Keratinocyte (primary cell): ENCODE measurements at regions not wholly inside any gene's neighbourhood (a gene's known extent, or its start where the extent isn't known, plus 50 kb on each side); places are given as distances from the start of the nearest gene placed in this dataset.

Source experiments
- DNase-seq: peaks from one replicate; pipeline ENCODE4 v3.0.0-alpha.2; 2011; ENCODE audit warnings: low read depth, missing footprints, low spot score
- FAIRE-seq: peaks from 2 replicates; lab custom pipeline; 2011; peaks lifted over from hg19 to GRCh38; lab: Jason Lieb, UNC
- H2AFZ ChIP-seq: 2 replicates; pipeline ENCODE4 v1.6.0; 2012; ENCODE audit warnings: low read length, control low read depth, inconsistent platforms; ENCODE audit not compliant: control insufficient read depth
- H3K27ac ChIP-seq: 2 replicates; pipeline ENCODE4 v1.5.1; 2011; ENCODE audit warnings: low read length; ENCODE audit not compliant: control insufficient read depth, insufficient read depth
- H3K27me3 ChIP-seq: 3 replicates; pipeline ENCODE4 v1.6.0; 2011; ENCODE audit warnings: low read length; ENCODE audit not compliant: control insufficient read depth, insufficient read depth; ENCODE audit errors: extremely low read depth
- H3K36me3 ChIP-seq, 2 experiments: 2 replicates in 1 of 2; 3 replicates in 1 of 2; pipeline ENCODE4 v1.5.1; 2011; ENCODE audit warnings: low read length in 2 of 2, mild to moderate bottlenecking in 1 of 2; ENCODE audit not compliant: control insufficient read depth in 2 of 2, insufficient read depth in 2 of 2; ENCODE audit errors: extremely low read depth in 1 of 2
- H3K4me1 ChIP-seq: 3 replicates; pipeline ENCODE4 v1.5.1; 2011; ENCODE audit warnings: low read length; ENCODE audit not compliant: control insufficient read depth, insufficient read depth; ENCODE audit errors: extremely low read depth
- H3K4me2 ChIP-seq: 3 replicates; pipeline ENCODE4 v1.6.0; 2011; ENCODE audit warnings: low read depth, low read length; ENCODE audit not compliant: control insufficient read depth, insufficient read depth; ENCODE audit errors: extremely low read depth
- H3K4me3 ChIP-seq, 3 experiments: fragments of 200-600 bp in 1 of 3; sonication (generic) in 1 of 3; 2 replicates in 2 of 3; 3 replicates in 1 of 3; pipeline ENCODE4 v1.5.1; 2011 to 2016; ENCODE audit warnings: low read length in 3 of 3, mild to moderate bottlenecking in 3 of 3, control low read depth in 2 of 3, inconsistent platforms in 1 of 3, low read depth in 1 of 3, mixed read lengths in 1 of 3, mixed run types in 1 of 3, moderate library complexity in 1 of 3; ENCODE audit not compliant: control insufficient read depth in 2 of 3, insufficient read depth in 2 of 3; ENCODE audit errors: extremely low read depth in 1 of 3
- H3K79me2 ChIP-seq: 2 replicates; pipeline ENCODE4 v1.6.0; 2012; ENCODE audit warnings: low read length; ENCODE audit not compliant: control insufficient read depth, insufficient read depth
- H3K9ac ChIP-seq: 3 replicates; pipeline ENCODE4 v1.6.0; 2011; ENCODE audit warnings: low read length; ENCODE audit not compliant: control insufficient read depth, insufficient read depth; ENCODE audit errors: extremely low read depth
- H3K9me1 ChIP-seq: 3 replicates; pipeline ENCODE4 v1.6.0; 2011; ENCODE audit warnings: low read length; ENCODE audit not compliant: control insufficient read depth, insufficient read depth; ENCODE audit errors: extremely low read depth
- H3K9me3 ChIP-seq: 2 replicates; pipeline ENCODE4 v1.5.1; 2012; ENCODE audit warnings: low read depth, low read length; ENCODE audit not compliant: control insufficient read depth
- H4K20me1 ChIP-seq: 3 replicates; pipeline ENCODE4 v1.6.0; 2011; ENCODE audit warnings: low read length; ENCODE audit not compliant: control insufficient read depth, insufficient read depth; ENCODE audit errors: extremely low read depth
- CTCF ChIP-seq, 3 experiments: IDR thresholded peaks in 1 of 3; conservative IDR thresholded peaks in 1 of 3; optimal IDR thresholded peaks in 1 of 3; 2 replicates in 2 of 3; 3 replicates in 1 of 3; pipeline versions ENCODE3 to v1.5.1; 2011; ENCODE audit warnings: low read length in 3 of 3, mild to moderate bottlenecking in 3 of 3, moderate library complexity in 2 of 3, control low read depth in 1 of 3, inconsistent platforms in 1 of 3; ENCODE audit not compliant: insufficient read depth in 2 of 3; ENCODE audit errors: extremely low read depth in 1 of 3
- EZH2 ChIP-seq: IDR thresholded peaks from one replicate; pipeline ENCODE4 v1.6.1; 2012; ENCODE audit warnings: inconsistent platforms, mild to moderate bottlenecking, low read length, moderate library complexity
- dilution Hi-C: fragments of 300-500 bp; cut with MboI; formaldehyde crosslinking; loops from one replicate; pipeline ENCODE4 v1.7.0; 2020; ENCODE audit warnings: low sequenced_read_pairs; ENCODE audit not compliant: extremely low pct_ligation_motif_present

- H4K20me1 ChIP-seq, result no peaks in the 10 kb centered on the region
- no peak overlapping the region for H3K4me3 ChIP-seq
- TF ChIP-seq CTCF (optimal IDR thresholded peaks at IDR 0.05 in 1 of 3, IDR thresholded peaks at IDR 0.05 in 1 of 3, conservative IDR thresholded peaks at IDR 0.05 in 1 of 3; ENCODE audit: extremely low read depth in 1 of 3, insufficient read depth in 2 of 3, low read length in 3 of 3) (no peak), EZH2 (no peak)
- H3K9ac ChIP-seq, result no peak overlapping the region
- no peak overlapping the region for H3K4me2 ChIP-seq
- dilution Hi-C loops, result no loop called here
- no peaks in the 10 kb centered on the region for H3K4me1 ChIP-seq
- no peak overlapping the region for H3K27ac ChIP-seq
- no peaks in the 10 kb centered on the region for H3K9me3 ChIP-seq
- H3K9me1 ChIP-seq, result no peaks in the 10 kb centered on the region
- no peaks in the 10 kb centered on the region for H3K36me3 ChIP-seq
- DNase-seq (no peak), FAIRE-seq (no peak)
- H3K79me2 ChIP-seq, result no peaks in the 10 kb centered on the region
- H2AFZ ChIP-seq, result no peak overlapping the region
- no peaks in the 10 kb centered on the region for H3K27me3 ChIP-seq
These were observed 254.7 kb upstream of the RGMB start for GRCh38 chr5:98518754-98519153.

- no peaks in the 10 kb centered on the region for H4K20me1 ChIP-seq
- H3K9me1 ChIP-seq, result no peaks in the 10 kb centered on the region
- DNase-seq (no peak), FAIRE-seq (no peak)
- H3K4me3 ChIP-seq, result no peak overlapping the region
- H3K27me3 ChIP-seq, result no peaks in the 10 kb centered on the region
- no peak for TF ChIP-seq EZH2
- no peak for TF ChIP-seq CTCF (optimal IDR thresholded peaks at IDR 0.05 in 1 of 3, IDR thresholded peaks at IDR 0.05 in 1 of 3, conservative IDR thresholded peaks at IDR 0.05 in 1 of 3; ENCODE audit: extremely low read depth in 1 of 3, insufficient read depth in 2 of 3, low read length in 3 of 3)
- H3K9me3 ChIP-seq, result no peaks in the 10 kb centered on the region
- no peak overlapping the region for H3K9ac ChIP-seq
- H3K4me2 ChIP-seq, result no peak overlapping the region
- no peaks in the 10 kb centered on the region for H3K36me3 ChIP-seq
- H3K4me1 ChIP-seq, result no peaks in the 10 kb centered on the region
- dilution Hi-C loops, result no loop called here
- no peak overlapping the region for H2AFZ ChIP-seq
- H3K27ac ChIP-seq, result no peak overlapping the region
- H3K79me2 ChIP-seq, result no peaks in the 10 kb centered on the region
These were observed 253.9 kb upstream of the RGMB start for GRCh38 chr5:98519571-98519970.
